ENCODE measurements at regions not wholly inside any gene's neighbourhood (a gene's known extent, or its start where the extent isn't known, plus 50 kb on each side); places are given as distances from the start of the nearest gene placed in this dataset.
"Not testable (repeated sequence)": the region's sequence is repeated elsewhere in the genome, so short reads cannot be mapped to it uniquely, and the experiment has no call there.

GRCh38 chr2:143933946-143934569 lies 585.9 kb downstream of the ZEB2 start:
- H3K27me3 Mint-ChIP-seq (ENCODE audit: low read depth) = peaks cover 65% of the 10 kb centered on the region
- H3K36me3 Mint-ChIP-seq (ENCODE audit: insufficient read depth in 2 of 2) = no peaks in the 10 kb centered on the region
- DNase-seq (no peak), ATAC-seq (replicated peaks in 1 of 2) (no peak)
- H3K4me3 Mint-ChIP-seq = no peak overlapping the region
- H3K4me1 Mint-ChIP-seq (ENCODE audit: low read depth) = peaks cover 15% of the 10 kb centered on the region
- no peaks in the 10 kb centered on the region for H3K9me3 Mint-ChIP-seq
- no peak overlapping the region for H3K27ac Mint-ChIP-seq

DNA sequence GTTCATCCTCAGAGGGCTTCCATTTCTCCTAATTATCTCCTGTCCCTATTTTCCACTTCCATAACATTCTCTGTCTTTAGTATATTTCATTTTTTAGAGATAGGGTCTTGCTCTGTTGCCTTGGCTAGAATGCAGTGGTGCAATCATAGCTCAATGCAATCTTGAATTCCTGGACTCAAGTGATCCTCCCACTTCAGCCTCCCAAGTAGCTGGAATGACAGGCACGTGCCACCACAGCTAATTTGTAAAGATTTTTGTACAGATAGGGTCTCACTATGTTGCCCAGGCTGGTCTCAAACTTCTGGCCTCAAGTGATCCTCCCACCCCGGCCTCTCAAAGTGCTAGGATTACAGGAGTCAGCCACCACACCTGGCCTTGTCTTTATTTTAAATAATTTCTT lies 589.0 kb downstream of the ZEB2 start:
- no peak overlapping the region for H3K27ac Mint-ChIP-seq
- H3K9me3 Mint-ChIP-seq = no peaks in the 10 kb centered on the region
- DNase-seq (no peak), ATAC-seq (replicated peaks in 1 of 2) (no peak)
- no peak overlapping the region for H3K4me3 Mint-ChIP-seq
- H3K4me1 Mint-ChIP-seq (ENCODE audit: low read depth) = peaks cover under 1% of the 10 kb centered on the region
- H3K36me3 Mint-ChIP-seq (ENCODE audit: insufficient read depth in 2 of 2) = no peaks in the 10 kb centered on the region
- peaks cover 72% of the 10 kb centered on the region for H3K27me3 Mint-ChIP-seq (ENCODE audit: low read depth)

DNA sequence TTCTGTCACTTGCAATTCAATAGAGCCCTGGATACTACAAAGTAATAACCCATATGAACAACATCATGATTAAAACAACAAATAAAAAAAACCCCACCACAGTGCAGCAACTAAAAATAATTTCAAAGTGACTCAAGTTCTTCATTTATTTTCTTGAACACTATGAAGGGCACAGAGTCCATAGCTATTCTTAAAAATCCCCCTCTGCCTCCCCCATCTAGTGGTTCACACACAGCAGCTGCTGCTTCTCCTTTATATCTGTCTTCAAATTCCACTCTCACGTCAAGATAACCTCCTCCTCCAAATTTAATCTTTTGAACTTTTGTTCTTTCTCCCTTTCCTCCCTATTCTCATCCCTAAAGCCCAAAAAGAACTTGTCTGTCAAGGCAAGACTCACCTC lies 591.3 kb downstream of the ZEB2 start:
- Mint-ChIP-seq H3K4me3 (no peak overlapping the region), H3K27ac (no peak overlapping the region), H3K4me1 (ENCODE audit: low read depth) (no peaks in the 10 kb centered on the region), H3K27me3 (ENCODE audit: low read depth) (peaks cover 54% of the 10 kb centered on the region), H3K9me3 (no peaks in the 10 kb centered on the region), H3K36me3 (ENCODE audit: insufficient read depth in 2 of 2) (no peaks in the 10 kb centered on the region)
- no peak for ATAC-seq (replicated peaks in 1 of 2)
- no peak for DNase-seq

- DNase-seq (no peak), ATAC-seq (replicated peaks in 1 of 2) (no peak)
- no peaks in the 10 kb centered on the region for H3K9me3 Mint-ChIP-seq
- H3K4me1 Mint-ChIP-seq (ENCODE audit: low read depth) = no peaks in the 10 kb centered on the region
- H3K36me3 Mint-ChIP-seq (ENCODE audit: insufficient read depth in 2 of 2) = no peaks in the 10 kb centered on the region
- peaks cover 50% of the 10 kb centered on the region for H3K27me3 Mint-ChIP-seq (ENCODE audit: low read depth)
- no peak overlapping the region for H3K27ac Mint-ChIP-seq
- no peak overlapping the region for H3K4me3 Mint-ChIP-seq
Measured at GRCh38 chr2:143928184-143928583, 591.7 kb downstream of the ZEB2 start.

GRCh38 chr2:143926736-143927135 lies 593.2 kb downstream of the ZEB2 start:
- Mint-ChIP-seq H3K4me3 (no peak overlapping the region), H3K36me3 (ENCODE audit: insufficient read depth in 2 of 2) (no peaks in the 10 kb centered on the region), H3K27ac (no peak overlapping the region), H3K9me3 (no peaks in the 10 kb centered on the region), H3K27me3 (ENCODE audit: low read depth) (peaks cover 39% of the 10 kb centered on the region), H3K4me1 (ENCODE audit: low read depth) (no peaks in the 10 kb centered on the region)
- DNase-seq = no peak
- ATAC-seq (replicated peaks in 1 of 2) = no peak

GRCh38 chr2:143922261-143922830 lies 597.6 kb downstream of the ZEB2 start:
- not testable (repeated sequence) for H3K4me3 Mint-ChIP-seq; H3K4me1 Mint-ChIP-seq (ENCODE audit: low read depth); DNase-seq; ATAC-seq (replicated peaks in 1 of 2); H3K27ac Mint-ChIP-seq
- Mint-ChIP-seq H3K27me3 (ENCODE audit: low read depth) (peaks cover 15% of the 10 kb centered on the region), H3K9me3 (peaks cover 12 to 15% of the 10 kb centered on the region in 2 donors), H3K36me3 (ENCODE audit: insufficient read depth in 2 of 2) (peaks cover 11 to 15% of the 10 kb centered on the region in 2 donors)

DNA sequence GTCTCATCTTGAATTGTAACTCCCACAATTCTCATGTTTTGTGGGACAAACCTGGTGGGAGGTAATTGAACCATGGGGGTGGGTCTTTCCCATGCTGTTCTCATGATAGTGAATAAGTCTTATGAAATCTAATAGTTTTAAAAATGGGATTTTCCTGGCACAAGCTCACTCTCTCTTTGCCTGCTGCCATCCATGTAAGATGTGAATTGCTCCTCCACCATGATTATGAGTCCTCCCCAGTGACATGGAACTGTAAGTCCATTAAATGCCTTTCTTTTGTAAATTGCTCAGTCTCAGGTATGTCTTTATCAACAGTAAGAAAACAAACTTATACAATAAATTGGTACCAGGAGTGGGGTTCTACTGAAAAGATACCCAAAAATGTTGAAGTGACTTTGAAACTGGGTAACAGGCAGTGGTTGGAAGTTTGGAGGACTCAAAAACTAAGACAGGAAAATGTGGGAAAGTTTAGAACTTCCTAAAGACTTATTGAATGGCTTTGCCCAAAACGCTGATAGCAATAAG lies 601.4 kb downstream of the ZEB2 start:
- ATAC-seq (replicated peaks in 1 of 2) (no peak), DNase-seq (no peak)
- Mint-ChIP-seq H3K4me1 (ENCODE audit: low read depth) (no peaks in the 10 kb centered on the region), H3K36me3 (ENCODE audit: insufficient read depth in 2 of 2) (peaks cover 11 to 15% of the 10 kb centered on the region in 2 donors), H3K9me3 (peaks cover 13 to 18% of the 10 kb centered on the region in 2 donors), H3K4me3 (no peak overlapping the region), H3K27me3 (ENCODE audit: low read depth) (peaks cover 8% of the 10 kb centered on the region), H3K27ac (no peak overlapping the region)

DNA sequence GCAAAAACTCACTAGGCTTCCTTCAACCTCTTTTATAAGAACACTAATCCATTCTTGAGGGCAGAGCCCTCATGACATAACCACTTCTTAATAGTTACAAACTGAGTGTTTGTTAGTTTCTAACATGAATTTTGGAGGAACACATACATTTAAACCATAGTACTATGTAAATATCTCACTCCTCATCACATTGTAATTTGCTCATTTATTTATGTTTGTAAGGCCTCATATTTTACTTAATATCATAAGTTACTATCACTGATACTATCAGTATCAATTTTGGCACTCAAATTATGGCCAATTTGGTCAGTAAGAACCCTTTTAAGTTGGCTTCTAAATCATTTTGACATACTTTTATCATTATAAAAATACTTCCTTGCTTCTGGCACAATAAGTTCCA lies 603.1 kb downstream of the ZEB2 start:
- no peak overlapping the region for H3K4me3 Mint-ChIP-seq
- ATAC-seq (replicated peaks in 1 of 2) (no peak), DNase-seq (no peak)
- peaks cover 8% of the 10 kb centered on the region for H3K27me3 Mint-ChIP-seq (ENCODE audit: low read depth)
- H3K9me3 Mint-ChIP-seq = peaks cover 13 to 18% of the 10 kb centered on the region in 2 donors
- no peak overlapping the region for H3K27ac Mint-ChIP-seq
- H3K36me3 Mint-ChIP-seq (ENCODE audit: insufficient read depth in 2 of 2) = peaks cover 11 to 15% of the 10 kb centered on the region in 2 donors
- no peaks in the 10 kb centered on the region for H3K4me1 Mint-ChIP-seq (ENCODE audit: low read depth)

DNA sequence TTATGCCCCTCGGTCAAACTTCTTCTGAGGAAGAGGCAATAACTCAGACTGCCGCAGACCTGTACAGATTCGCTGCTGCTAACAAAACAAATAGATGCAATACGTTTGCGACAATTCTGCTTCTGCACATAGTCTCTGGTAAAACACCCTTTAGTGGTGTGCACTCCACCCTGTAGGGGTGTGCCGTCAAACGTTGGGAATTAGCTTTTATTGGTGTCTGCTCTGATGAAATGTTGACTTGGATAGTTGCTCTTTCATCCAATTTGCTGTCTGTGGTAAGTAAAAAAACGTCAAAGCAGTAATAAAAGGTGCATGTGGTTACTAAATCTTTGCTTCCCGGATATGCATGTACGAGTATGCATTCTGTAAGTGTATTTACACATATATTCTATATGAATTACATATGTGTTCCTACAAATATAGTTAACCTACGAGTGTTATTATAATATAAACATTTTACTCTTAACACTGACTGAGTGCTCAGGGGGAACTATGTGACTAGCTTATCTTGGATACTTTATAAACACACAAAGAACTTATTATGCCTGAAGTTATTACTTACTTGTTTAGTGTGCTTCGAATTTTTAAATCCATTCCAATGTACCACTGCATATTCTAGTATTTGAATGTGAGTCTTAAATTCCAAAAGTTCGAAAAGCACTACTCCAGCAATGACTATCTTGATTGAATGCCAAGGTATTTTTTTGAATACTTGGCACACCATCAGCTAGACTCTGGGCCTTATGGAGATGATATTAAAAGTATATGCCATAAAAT lies 610.2 kb downstream of the ZEB2 start:
- H3K4me1 Mint-ChIP-seq (ENCODE audit: low read depth) = no peaks in the 10 kb centered on the region
- H3K36me3 Mint-ChIP-seq (ENCODE audit: insufficient read depth in 2 of 2) = no peaks in the 10 kb centered on the region
- ATAC-seq (replicated peaks in 1 of 2) = no peak

DNA sequence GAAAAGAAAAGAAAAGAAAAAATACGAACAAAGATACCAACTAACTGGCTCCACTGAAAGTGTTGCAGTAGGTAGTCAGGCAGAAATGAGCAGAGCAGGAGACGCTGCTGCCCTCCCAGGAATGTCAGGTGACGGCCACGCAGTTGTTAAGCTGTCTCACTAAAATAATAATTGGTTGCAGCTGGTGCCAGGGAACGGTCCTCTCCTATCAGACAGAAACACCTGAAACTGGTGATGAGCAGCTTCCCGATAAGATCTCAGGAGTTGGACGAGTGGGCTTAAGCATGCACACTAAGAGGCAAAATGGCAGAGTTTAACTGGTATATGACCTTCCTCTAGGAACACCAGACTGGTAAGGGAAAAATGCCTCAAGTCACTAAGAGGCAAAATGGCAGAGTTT lies 611.1 kb downstream of the ZEB2 start:
- DNase-seq = no peak
- Mint-ChIP-seq H3K36me3 (ENCODE audit: insufficient read depth in 2 of 2) (no peaks in the 10 kb centered on the region), H3K27me3 (ENCODE audit: low read depth) (no peaks in the 10 kb centered on the region), H3K4me1 (ENCODE audit: low read depth) (no peaks in the 10 kb centered on the region), H3K4me3 (no peak overlapping the region), H3K27ac (no peak overlapping the region), H3K9me3 (no peaks in the 10 kb centered on the region)
- ATAC-seq (replicated peaks in 1 of 2) = no peak

More for the DNA sequence above, 610.2 kb downstream of the ZEB2 start:
- Mint-ChIP-seq H3K27ac (no peak overlapping the region), H3K27me3 (ENCODE audit: low read depth) (no peaks in the 10 kb centered on the region), H3K4me3 (no peak overlapping the region), H3K9me3 (no peaks in the 10 kb centered on the region)
- DNase-seq = no peak

GRCh38 chr2:143907801-143908200 lies 612.1 kb downstream of the ZEB2 start:
- Mint-ChIP-seq H3K4me3 (no peak overlapping the region), H3K36me3 (ENCODE audit: insufficient read depth in 2 of 2) (no peaks in the 10 kb centered on the region), H3K27me3 (ENCODE audit: low read depth) (peaks cover 9% of the 10 kb centered on the region), H3K27ac (no peak overlapping the region), H3K9me3 (no peaks in the 10 kb centered on the region), H3K4me1 (ENCODE audit: low read depth) (no peaks in the 10 kb centered on the region)
- ATAC-seq (replicated peaks in 1 of 2) (no peak), DNase-seq (no peak)

DNA sequence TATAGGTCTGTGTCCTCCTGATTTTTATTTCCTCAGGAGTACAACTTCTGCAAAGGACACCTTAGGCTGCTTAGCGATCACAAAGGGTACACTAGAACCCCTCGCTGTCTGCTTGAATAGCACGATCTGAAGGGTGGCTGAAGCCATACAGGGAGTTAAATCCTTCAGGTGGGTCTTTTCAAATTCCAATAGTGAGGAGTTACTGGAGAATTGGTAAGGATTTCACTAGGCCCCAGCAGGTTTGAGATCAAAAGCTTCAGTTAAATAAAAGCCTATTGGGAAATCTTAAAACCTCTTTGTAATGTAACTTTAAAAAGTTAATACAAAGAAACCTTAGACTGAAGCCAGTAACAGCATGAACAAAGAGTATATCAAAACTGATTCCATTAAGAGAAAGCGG lies 613.1 kb downstream of the ZEB2 start:
- Mint-ChIP-seq H3K9me3 (no peaks in the 10 kb centered on the region), H3K27ac (no peak overlapping the region), H3K36me3 (ENCODE audit: insufficient read depth in 2 of 2) (no peaks in the 10 kb centered on the region), H3K4me3 (no peak overlapping the region), H3K27me3 (ENCODE audit: low read depth) (peaks cover 14% of the 10 kb centered on the region), H3K4me1 (ENCODE audit: low read depth) (no peaks in the 10 kb centered on the region)
- DNase-seq (no peak), ATAC-seq (replicated peaks in 1 of 2) (no peak)

DNA sequence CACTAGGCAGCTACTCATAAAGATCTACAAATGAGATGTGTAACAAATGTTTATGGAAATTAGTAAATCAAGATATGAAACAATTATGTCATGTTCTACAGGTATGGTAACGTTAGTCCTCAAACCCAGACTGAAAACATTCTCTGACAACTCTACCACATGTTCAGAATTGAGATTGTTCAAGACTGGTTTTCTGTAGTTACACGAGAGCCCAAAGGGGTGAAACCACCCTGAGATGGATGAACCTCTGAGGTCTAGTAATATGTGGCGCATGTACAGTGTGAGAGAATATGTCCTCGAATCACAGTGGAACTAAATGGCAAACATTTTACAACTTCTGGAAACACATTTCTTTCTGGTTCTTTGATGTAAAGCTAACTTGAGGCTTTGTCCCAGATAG lies 614.3 kb downstream of the ZEB2 start:
- DNase-seq = no peak
- H3K4me3 Mint-ChIP-seq = no peak overlapping the region
- no peak overlapping the region for H3K27ac Mint-ChIP-seq
- H3K9me3 Mint-ChIP-seq = no peaks in the 10 kb centered on the region
- peak in 1 of 2 donors; percentile 47 for ATAC-seq (replicated peaks in 1 of 2)
- peaks cover 14% of the 10 kb centered on the region for H3K27me3 Mint-ChIP-seq (ENCODE audit: low read depth)
- H3K36me3 Mint-ChIP-seq (ENCODE audit: insufficient read depth in 2 of 2) = no peaks in the 10 kb centered on the region
- peaks cover 11% of the 10 kb centered on the region for H3K4me1 Mint-ChIP-seq (ENCODE audit: low read depth)
